ENCODE measurements at regions not wholly inside any gene's neighbourhood (a gene's known extent, or its start where the extent isn't known, plus 50 kb on each side); places are given as distances from the start of the nearest gene placed in this dataset.

GRCh38 chr16:5541356-5541755, 443.8 kb upstream of the EEF2KMT start:
- no peak for TF ChIP-seq CTCF (CRISPR knock-in tag; IDR thresholded peaks at IDR 0.05)
- TF ChIP-seq POLR2A (IDR thresholded peaks at IDR 0.05; ENCODE audit: insufficient read depth in 1 of 2, low read depth in 2 of 2, low read length in 2 of 2) = no peak
- no peak for TF ChIP-seq TAF1 (CRISPR knock-in tag; IDR thresholded peaks at IDR 0.05)
- TF ChIP-seq FOXK2 (IDR thresholded peaks at IDR 0.05) = no peak
- no peak for TF ChIP-seq KDM5B (CRISPR knock-in tag; IDR thresholded peaks at IDR 0.05; ENCODE audit: borderline replicate concordance)
- TF ChIP-seq ZNF746 (CRISPR knock-in tag; IDR thresholded peaks at IDR 0.05) = no peak
- no peak for TF ChIP-seq SMC3 (IDR thresholded peaks at IDR 0.05; ENCODE audit: low read length)

All from HepG2 (cell line).